Endothelial cell (in vitro differentiated cells): ENCODE measurements at regions not wholly inside any gene's neighbourhood (a gene's known extent, or its start where the extent isn't known, plus 50 kb on each side); places are given as distances from the start of the nearest gene placed in this dataset.

Experiments
- DNase-seq: peaks from one replicate; pipeline ENCODE4 v3.0.0; 2021; ENCODE audit warnings: low spot score
- H3K27ac Mint-ChIP-seq: one replicate; pipeline ENCODE4 v1.8.0; 2021; ENCODE audit warnings: mixed read lengths, inconsistent platforms; ENCODE audit not compliant: unreplicated experiment
- H3K27me3 Mint-ChIP-seq: one replicate; pipeline ENCODE4 v1.8.0; 2021; ENCODE audit warnings: mild to moderate bottlenecking, moderate library complexity, mixed read lengths, inconsistent platforms; ENCODE audit not compliant: unreplicated experiment
- H3K36me3 Mint-ChIP-seq: one replicate; pipeline ENCODE4 v1.8.0; 2021; ENCODE audit warnings: mild to moderate bottlenecking, low read depth, mixed read lengths, inconsistent platforms; ENCODE audit not compliant: unreplicated experiment
- H3K4me1 Mint-ChIP-seq: one replicate; pipeline ENCODE4 v1.8.0; 2021; ENCODE audit warnings: mild to moderate bottlenecking, mixed read lengths, inconsistent platforms; ENCODE audit not compliant: unreplicated experiment
- H3K4me3 Mint-ChIP-seq: one replicate; pipeline ENCODE4 v1.8.0; 2021; ENCODE audit warnings: mild to moderate bottlenecking, mixed read lengths, inconsistent platforms; ENCODE audit not compliant: unreplicated experiment
- H3K9me3 Mint-ChIP-seq: one replicate; pipeline ENCODE4 v1.8.0; 2021; ENCODE audit warnings: mixed read lengths, inconsistent platforms; ENCODE audit not compliant: unreplicated experiment
- TF ChIP-seq, protein P1 (sequence below): fragments of 200-600 bp; sonication (generic); IDR thresholded peaks from one replicate; pipeline ENCODE4 v1.5.0; 2021; ENCODE audit warnings: antibody characterized with exemption; ENCODE audit not compliant: unreplicated experiment

- Mint-ChIP-seq H3K36me3 (no peaks in the 10 kb centered on the region), H3K4me3 (no peak overlapping the region), H3K4me1 (peaks cover 9% of the 10 kb centered on the region), H3K27ac (no peak overlapping the region), H3K9me3 (no peaks in the 10 kb centered on the region), H3K27me3 (no peaks in the 10 kb centered on the region)
- TF ChIP-seq, protein P1, sequence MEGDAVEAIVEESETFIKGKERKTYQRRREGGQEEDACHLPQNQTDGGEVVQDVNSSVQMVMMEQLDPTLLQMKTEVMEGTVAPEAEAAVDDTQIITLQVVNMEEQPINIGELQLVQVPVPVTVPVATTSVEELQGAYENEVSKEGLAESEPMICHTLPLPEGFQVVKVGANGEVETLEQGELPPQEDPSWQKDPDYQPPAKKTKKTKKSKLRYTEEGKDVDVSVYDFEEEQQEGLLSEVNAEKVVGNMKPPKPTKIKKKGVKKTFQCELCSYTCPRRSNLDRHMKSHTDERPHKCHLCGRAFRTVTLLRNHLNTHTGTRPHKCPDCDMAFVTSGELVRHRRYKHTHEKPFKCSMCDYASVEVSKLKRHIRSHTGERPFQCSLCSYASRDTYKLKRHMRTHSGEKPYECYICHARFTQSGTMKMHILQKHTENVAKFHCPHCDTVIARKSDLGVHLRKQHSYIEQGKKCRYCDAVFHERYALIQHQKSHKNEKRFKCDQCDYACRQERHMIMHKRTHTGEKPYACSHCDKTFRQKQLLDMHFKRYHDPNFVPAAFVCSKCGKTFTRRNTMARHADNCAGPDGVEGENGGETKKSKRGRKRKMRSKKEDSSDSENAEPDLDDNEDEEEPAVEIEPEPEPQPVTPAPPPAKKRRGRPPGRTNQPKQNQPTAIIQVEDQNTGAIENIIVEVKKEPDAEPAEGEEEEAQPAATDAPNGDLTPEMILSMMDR: no peak
- no peak for DNase-seq
Measured at GRCh38 chr2:48018480-48018879, 112.2 kb upstream of the FBXO11 start.

GRCh38 chr2:48026865-48027264, 120.6 kb upstream of the FBXO11 start:
- H3K36me3 Mint-ChIP-seq: no peaks in the 10 kb centered on the region
- H3K27ac Mint-ChIP-seq: no peak overlapping the region
- DNase-seq: no peak
- no peaks in the 10 kb centered on the region for H3K9me3 Mint-ChIP-seq
- TF ChIP-seq, protein P1: no peak
- no peaks in the 10 kb centered on the region for H3K4me1 Mint-ChIP-seq
- H3K4me3 Mint-ChIP-seq: no peak overlapping the region
- H3K27me3 Mint-ChIP-seq: no peaks in the 10 kb centered on the region

DNA sequence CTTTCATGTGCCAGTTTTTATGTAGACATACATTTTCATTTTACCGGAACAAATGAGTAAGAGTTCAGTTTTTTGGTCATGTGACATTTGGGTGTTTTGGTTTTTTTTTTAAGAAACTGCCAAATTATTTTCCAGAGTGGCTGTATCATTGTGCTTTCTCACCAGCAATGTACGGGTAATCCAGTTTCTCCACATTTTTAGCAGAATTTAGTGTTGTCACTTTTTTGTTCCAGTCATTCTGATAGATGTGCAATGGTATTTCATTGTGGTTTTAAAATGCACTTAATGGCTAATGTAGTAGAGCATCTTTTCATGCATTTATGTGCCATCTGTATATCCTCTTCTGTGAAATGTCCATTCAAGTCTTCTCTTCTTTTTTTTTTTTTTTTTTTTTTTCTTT, 126.5 kb upstream of the FBXO11 start:
- H3K36me3 Mint-ChIP-seq: no peaks in the 10 kb centered on the region
- no peaks in the 10 kb centered on the region for H3K9me3 Mint-ChIP-seq
- TF ChIP-seq, protein P1: no peak
- no peaks in the 10 kb centered on the region for H3K27me3 Mint-ChIP-seq
- H3K27ac Mint-ChIP-seq: no peak overlapping the region
- H3K4me1 Mint-ChIP-seq: no peaks in the 10 kb centered on the region
- DNase-seq: no peak
- H3K4me3 Mint-ChIP-seq: no peak overlapping the region

DNA sequence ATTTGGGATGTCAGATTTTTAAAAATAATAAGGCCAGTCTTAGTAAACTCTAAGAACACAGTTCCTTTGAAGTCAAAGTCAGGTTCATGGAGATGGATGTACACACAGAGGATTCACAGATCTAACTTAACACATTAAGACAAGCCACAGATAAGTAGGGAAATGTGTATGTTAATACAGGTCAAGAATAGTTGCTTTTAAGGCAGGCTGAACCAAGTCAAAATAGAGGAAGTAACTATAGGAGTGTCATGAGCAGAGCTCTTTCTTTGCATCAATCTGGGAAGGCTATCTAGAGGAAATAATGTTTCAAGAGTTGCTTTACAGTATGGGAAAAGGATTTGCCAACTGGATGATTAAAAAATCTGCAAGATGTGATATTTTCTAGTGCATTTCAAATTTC, 128.0 kb upstream of the FBXO11 start:
- Mint-ChIP-seq H3K27me3 (no peaks in the 10 kb centered on the region), H3K4me1 (no peaks in the 10 kb centered on the region), H3K9me3 (no peaks in the 10 kb centered on the region), H3K36me3 (no peaks in the 10 kb centered on the region), H3K4me3 (no peak overlapping the region), H3K27ac (no peak overlapping the region)
- no peak for DNase-seq
- TF ChIP-seq, protein P1: no peak

- Mint-ChIP-seq H3K27ac (no peak overlapping the region), H3K9me3 (no peaks in the 10 kb centered on the region), H3K36me3 (no peaks in the 10 kb centered on the region), H3K4me3 (no peak overlapping the region), H3K27me3 (no peaks in the 10 kb centered on the region), H3K4me1 (no peaks in the 10 kb centered on the region)
- DNase-seq: no peak
- TF ChIP-seq, protein P1: no peak
Measured at GRCh38 chr2:48036312-48036711, 130.0 kb upstream of the FBXO11 start.
